MV-4-11 (cell line): ENCODE measurements at regions not wholly inside any gene's neighbourhood (a gene's known extent, or its start where the extent isn't known, plus 50 kb on each side); places are given as distances from the start of the nearest gene placed in this dataset.

Experiments used
- DNase-seq: peaks from one replicate; lab custom pipeline; 2025; lab: John Stamatoyannopoulos, UW

DNA sequence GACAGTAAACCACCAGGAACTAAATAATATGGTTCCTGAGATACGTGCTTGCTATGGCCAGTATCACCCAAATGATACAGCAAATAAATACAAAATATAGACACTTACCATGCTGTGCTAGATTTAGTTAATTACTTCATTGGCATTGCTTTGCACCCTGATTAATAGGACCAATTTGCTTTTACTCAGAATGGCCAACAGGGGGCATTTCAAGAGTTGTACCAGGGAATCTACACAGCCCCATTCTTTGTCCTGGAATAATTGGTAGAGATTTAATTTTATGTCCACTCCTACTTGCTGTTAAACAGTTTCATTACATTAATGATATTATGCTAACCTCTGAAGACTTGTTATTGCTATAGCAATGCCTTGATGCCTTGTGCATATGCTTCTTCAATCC lies 280.8 kb downstream of the RERGL start:
- no peak for DNase-seq

DNA sequence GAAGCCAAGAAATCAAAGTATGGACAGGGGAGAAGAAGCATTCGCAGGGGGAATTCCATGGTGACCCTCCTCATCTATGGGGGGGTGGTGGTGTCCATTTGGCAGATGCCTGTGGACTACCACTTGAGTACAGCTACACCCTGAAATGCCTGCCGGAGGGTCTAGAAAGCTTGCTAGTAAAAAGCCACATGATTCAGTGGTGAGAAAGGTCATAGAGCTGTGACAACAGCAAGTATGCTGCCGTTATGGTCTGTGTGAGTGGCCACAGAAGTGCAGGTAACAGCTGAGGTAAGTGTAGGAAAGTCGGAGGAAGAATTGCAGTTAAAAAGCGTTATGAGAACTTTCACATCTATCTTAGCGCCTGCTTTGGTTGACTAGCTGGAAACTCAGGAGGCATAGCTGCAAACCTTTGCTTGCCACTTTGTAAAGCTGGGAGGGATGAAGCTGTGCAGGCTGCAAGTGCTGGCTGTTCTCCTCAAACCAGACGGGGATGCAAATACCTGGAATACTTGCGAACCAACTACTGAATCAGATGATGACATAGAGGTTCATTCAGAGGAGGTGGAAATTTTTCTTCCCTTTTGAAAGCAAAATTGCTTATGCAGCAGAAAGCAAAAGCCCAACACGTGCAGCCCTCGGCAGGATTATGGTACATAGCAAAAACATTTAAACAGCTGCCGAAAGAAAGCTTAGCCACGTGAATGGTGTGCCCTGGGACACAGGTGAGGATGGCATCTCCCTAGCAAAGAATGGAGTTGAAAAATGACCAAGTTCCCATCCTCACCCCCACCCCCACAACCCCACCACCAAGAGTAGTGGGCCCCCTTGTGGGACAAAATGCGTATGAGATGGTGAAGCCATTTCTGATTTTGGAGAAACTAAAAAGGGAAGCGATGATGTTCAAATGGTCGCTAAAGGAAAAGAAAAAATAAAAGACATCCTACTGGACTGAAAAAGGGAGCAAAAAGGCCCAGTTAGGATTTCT lies 287.0 kb downstream of the RERGL start:
- no peak for DNase-seq

DNA sequence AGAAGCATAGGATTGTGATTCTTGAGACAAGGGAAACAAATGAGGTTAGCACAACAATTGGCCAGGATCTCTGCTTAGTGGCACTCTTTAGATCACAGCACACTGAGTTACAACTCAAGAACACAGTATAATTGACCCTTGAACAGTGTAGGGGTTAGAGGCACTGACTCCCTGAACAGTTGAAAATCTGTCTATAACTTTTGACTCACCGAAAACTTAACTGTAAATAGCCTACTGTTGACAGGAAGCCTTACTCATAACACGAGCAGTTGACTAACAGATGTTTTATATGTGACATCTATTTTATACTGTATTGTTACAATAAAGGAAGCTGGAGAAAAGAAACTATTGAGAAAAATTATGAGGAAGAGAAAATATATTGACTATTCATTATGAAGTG lies 296.1 kb downstream of the RERGL start:
- no peak for DNase-seq

DNA sequence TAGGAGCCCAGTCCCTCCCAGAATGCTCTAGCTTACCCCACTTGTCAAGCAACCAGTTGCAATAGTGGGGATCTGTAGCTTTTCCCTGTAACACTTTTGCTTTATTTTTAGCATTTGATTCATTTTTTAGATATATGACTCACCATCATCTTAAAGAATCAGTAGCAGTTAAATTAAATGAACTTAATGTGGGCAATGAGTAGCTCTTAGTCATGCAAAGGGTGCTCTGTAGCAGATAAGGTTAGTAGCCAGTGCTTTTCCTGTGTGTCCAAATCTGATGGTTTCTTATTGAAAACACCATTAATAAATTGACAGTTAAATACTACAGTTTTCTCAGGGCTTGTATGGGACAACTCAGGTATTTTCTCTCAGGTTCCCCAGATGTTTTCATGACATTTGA lies 311.8 kb downstream of the RERGL start:
- no peak for DNase-seq

DNA sequence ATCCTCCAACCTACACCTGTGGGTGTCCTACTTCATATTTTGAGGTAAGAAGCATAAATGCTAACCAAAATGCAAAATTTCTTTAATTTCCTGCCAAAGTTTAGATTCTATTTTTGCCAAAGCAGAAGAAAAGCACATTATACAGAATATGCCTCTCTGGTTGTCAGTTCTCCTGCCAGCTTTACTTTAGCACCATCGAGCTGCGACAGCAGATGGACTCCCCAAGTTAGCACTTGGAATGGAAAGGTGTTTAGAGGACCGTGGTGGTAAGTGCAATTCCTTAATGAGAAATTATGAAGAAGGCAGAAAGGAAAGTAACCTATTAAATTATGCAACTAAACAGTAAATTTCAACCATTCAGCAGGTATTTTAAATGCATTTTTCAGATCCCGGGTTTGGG lies 326.6 kb downstream of the RERGL start:
- no peak for DNase-seq

DNA sequence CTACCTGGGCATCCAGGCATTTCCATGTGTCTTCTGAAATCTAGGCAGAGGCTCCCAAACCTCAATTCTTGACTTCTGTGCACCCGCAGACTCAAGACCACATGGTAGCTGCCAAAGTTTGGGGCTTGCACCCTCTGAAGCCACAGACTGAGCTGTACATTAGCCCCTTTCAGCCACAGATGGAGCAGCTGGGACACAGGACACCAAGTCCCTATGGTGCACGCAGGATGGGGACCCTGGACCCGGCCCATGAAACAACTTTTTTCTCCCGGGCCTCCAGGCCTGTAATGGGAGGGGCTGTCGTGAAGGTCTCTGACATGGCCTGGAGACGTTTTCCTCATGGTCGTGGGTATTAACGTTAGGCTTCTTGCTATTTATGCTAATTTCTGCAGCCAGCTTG lies 330.0 kb downstream of the RERGL start:
- DNase-seq: no peak
